Uterus (tissue), 2 donors: ENCODE measurements at regions not wholly inside any gene's neighbourhood (a gene's known extent, or its start where the extent isn't known, plus 50 kb on each side); places are given as distances from the start of the nearest gene placed in this dataset.

Experiments
- CTCF ChIP-seq, 4 experiments: fragments of 200-600 bp in 2 of 4; fragments of 450-650 bp in 2 of 4; sonication (generic) in 2 of 4; IDR thresholded peaks; one replicate each; pipeline ENCODE4 v1.5.1; 2016 to 2019; ENCODE audit warnings: antibody characterized with exemption in 4 of 4, mild to moderate bottlenecking in 2 of 4, moderate library complexity in 1 of 4
- POLR2A ChIP-seq, 2 donors: fragments of 450-650 bp; IDR thresholded peaks; one replicate each; pipeline ENCODE4 v1.6.1; 2016; ENCODE audit warnings: antibody characterized with exemption in 2 of 2, mild to moderate bottlenecking in 1 of 2, moderate library complexity in 1 of 2

DNA sequence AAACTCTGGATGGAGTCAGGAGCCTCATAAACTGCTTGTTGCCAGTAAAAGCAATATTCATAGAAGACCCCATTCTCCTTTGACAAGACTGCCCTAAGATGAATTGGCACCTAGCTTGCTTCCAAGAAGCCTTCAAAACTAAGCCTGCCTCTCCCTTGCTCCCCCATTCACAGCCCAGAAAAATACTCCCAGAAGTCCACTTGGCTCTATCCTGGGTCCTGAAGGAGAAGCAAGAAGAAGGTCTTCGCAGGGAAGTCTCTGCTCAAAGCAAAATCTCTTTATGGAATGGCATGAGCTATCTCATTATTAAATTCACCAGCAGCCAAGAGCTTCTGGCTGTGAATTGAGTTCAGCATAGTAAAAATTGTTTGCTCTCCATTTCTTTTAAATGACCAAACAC, 230.2 kb upstream of the ARRDC4 start:
- no peak for TF ChIP-seq CTCF (IDR thresholded peaks at IDR 0.05)
- no peak for TF ChIP-seq POLR2A (IDR thresholded peaks at IDR 0.05)
